ENCODE measurements at regions not wholly inside any gene's neighbourhood (a gene's known extent, or its start where the extent isn't known, plus 50 kb on each side); places are given as distances from the start of the nearest gene placed in this dataset.

DNA sequence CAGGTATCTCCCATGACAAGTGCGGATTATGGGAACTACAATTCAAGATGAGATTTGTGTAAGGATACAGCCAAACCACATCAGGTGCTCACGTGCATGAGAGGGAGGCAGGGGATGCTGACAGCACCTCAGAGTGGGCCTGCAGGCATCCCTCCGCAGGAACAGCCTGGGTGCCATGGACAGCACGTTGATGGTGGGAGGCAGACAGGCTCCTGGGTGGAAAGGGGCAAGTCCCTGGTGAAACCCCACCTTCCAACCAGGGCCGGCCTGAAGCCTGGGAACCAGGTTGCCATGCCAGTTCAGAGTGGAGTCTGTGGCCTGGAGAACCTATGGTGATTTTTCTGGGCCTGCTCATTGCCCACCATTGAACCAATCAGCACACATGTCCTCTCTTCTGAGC lies 1469.6 kb downstream of the PCDH7 start:
- H3K27ac Mint-ChIP-seq (ENCODE audit: unreplicated experiment): no peak overlapping the region
- DNase-seq (ENCODE audit: extremely low spot score, unreplicated experiment): no peak
- peaks cover 8% of the 10 kb centered on the region for H3K4me1 Mint-ChIP-seq (ENCODE audit: unreplicated experiment)
- no peaks in the 10 kb centered on the region for H3K9me3 Mint-ChIP-seq (ENCODE audit: unreplicated experiment)
- H3K4me3 Mint-ChIP-seq (ENCODE audit: unreplicated experiment): no peak overlapping the region
- H3K36me3 Mint-ChIP-seq (ENCODE audit: unreplicated experiment): no peaks in the 10 kb centered on the region
- TF ChIP-seq, protein P1, sequence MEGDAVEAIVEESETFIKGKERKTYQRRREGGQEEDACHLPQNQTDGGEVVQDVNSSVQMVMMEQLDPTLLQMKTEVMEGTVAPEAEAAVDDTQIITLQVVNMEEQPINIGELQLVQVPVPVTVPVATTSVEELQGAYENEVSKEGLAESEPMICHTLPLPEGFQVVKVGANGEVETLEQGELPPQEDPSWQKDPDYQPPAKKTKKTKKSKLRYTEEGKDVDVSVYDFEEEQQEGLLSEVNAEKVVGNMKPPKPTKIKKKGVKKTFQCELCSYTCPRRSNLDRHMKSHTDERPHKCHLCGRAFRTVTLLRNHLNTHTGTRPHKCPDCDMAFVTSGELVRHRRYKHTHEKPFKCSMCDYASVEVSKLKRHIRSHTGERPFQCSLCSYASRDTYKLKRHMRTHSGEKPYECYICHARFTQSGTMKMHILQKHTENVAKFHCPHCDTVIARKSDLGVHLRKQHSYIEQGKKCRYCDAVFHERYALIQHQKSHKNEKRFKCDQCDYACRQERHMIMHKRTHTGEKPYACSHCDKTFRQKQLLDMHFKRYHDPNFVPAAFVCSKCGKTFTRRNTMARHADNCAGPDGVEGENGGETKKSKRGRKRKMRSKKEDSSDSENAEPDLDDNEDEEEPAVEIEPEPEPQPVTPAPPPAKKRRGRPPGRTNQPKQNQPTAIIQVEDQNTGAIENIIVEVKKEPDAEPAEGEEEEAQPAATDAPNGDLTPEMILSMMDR (IDR thresholded peaks at IDR 0.05): no peak
- H3K27me3 Mint-ChIP-seq (ENCODE audit: unreplicated experiment): no peaks in the 10 kb centered on the region

DNA sequence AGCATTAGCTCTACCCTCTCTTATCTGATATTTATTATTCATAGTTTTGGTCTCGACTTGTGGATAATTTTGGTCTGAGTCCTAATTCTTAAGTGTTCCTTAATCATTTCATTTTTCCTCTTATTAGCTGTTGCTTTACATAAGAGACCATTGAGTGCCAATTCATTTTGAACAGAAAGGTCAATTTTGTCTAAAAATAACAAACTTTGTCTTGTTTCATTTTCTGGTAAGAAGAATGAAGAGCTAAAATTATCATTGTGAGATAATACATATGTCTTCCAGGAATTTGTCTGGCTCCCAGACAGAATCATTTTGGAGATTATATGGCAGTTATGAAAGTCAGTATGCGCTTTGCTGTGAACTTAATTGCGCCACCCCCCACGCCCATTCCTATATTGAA lies 1471.8 kb downstream of the PCDH7 start:
- Mint-ChIP-seq H3K27me3 (ENCODE audit: unreplicated experiment) (no peaks in the 10 kb centered on the region), H3K36me3 (ENCODE audit: unreplicated experiment) (no peaks in the 10 kb centered on the region), H3K27ac (ENCODE audit: unreplicated experiment) (no peak overlapping the region), H3K4me1 (ENCODE audit: unreplicated experiment) (peaks cover 8% of the 10 kb centered on the region), H3K9me3 (ENCODE audit: unreplicated experiment) (no peaks in the 10 kb centered on the region), H3K4me3 (ENCODE audit: unreplicated experiment) (no peak overlapping the region)
- no peak for DNase-seq (ENCODE audit: extremely low spot score, unreplicated experiment)
- TF ChIP-seq, protein P1 (IDR thresholded peaks at IDR 0.05): no peak

DNA sequence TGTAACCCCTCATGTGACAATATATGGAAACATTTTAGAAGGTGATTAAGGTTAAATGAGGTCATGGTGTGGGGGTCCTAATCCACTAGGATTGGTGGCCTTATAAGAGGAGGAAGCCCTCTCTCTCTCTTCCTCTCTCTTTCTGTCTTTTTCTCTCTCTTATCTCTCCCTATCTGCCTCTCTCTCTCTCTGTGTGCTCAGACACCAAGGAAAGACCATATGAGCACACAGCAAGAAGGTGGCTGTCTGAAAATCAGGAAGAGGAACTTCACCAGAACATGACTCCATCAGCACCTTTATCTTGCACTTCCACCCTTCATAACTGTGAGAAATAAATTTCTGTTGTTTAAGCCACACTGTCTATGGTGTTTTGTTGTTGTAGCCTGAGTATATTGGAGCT lies 1472.2 kb downstream of the PCDH7 start:
- TF ChIP-seq, protein P1 (IDR thresholded peaks at IDR 0.05): no peak
- H3K9me3 Mint-ChIP-seq (ENCODE audit: unreplicated experiment): no peaks in the 10 kb centered on the region
- peaks cover 8% of the 10 kb centered on the region for H3K4me1 Mint-ChIP-seq (ENCODE audit: unreplicated experiment)
- H3K27me3 Mint-ChIP-seq (ENCODE audit: unreplicated experiment): no peaks in the 10 kb centered on the region
- H3K36me3 Mint-ChIP-seq (ENCODE audit: unreplicated experiment): no peaks in the 10 kb centered on the region
- DNase-seq (ENCODE audit: extremely low spot score, unreplicated experiment): no peak
- H3K27ac Mint-ChIP-seq (ENCODE audit: unreplicated experiment): no peak overlapping the region
- no peak overlapping the region for H3K4me3 Mint-ChIP-seq (ENCODE audit: unreplicated experiment)

DNA sequence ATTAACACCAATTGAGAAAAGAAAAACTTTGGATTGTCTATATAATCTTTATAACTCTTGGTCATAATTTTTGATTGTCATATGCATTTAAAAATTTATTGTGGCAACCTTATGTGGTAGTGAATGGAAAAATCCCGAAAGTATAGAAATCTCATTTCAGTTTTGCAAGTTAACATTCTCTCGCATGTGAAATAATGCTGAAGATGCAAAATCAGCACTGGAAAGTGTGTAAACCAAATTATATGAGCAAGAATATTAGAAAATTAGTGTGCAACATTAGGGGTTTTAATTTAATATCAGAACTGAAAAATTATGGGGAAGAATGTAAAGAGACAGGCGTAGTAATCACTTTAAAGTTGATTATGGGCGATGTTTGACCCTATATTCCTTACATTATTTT lies 1472.8 kb downstream of the PCDH7 start:
- TF ChIP-seq, protein P1 (IDR thresholded peaks at IDR 0.05): no peak
- Mint-ChIP-seq H3K9me3 (ENCODE audit: unreplicated experiment) (no peaks in the 10 kb centered on the region), H3K27me3 (ENCODE audit: unreplicated experiment) (no peaks in the 10 kb centered on the region), H3K36me3 (ENCODE audit: unreplicated experiment) (no peaks in the 10 kb centered on the region), H3K4me1 (ENCODE audit: unreplicated experiment) (peaks cover 8% of the 10 kb centered on the region), H3K4me3 (ENCODE audit: unreplicated experiment) (no peak overlapping the region), H3K27ac (ENCODE audit: unreplicated experiment) (no peak overlapping the region)
- no peak for DNase-seq (ENCODE audit: extremely low spot score, unreplicated experiment)

DNA sequence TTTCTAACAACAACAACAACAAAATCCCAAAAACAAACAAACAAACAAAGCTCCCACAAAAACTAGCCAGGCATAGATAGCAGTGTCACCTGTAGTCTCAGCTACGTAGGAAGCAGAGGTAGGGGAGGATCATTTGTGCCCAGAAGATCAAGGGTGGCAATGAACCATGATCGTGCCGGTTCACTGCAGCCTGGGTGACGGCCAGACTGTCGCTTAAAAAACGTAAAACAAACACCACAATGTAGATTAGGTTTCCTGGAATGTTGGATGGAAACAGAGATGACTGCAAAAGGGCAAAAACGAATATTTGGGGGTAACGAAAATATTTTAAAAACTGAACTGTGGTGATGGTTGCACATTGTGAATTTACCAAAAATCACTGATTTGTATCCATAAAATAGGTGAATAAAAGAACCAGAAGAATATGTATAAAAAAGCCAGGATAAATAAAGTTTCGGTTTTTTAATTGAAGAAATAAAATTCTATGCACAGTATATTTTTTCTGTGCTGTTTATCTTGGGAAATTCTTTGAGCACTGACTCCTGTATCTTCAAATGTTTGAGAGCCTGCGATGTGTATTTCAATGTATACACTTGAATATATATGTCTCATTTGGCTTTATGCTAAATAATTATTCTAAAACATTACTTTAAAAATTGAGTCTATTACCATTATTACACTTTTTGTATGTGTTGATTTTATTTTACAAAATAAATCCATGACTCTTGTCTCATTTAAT lies 1477.0 kb downstream of the PCDH7 start:
- Mint-ChIP-seq H3K4me1 (ENCODE audit: unreplicated experiment) (peaks cover 4% of the 10 kb centered on the region), H3K9me3 (ENCODE audit: unreplicated experiment) (no peaks in the 10 kb centered on the region), H3K27ac (ENCODE audit: unreplicated experiment) (no peak overlapping the region), H3K27me3 (ENCODE audit: unreplicated experiment) (no peaks in the 10 kb centered on the region), H3K4me3 (ENCODE audit: unreplicated experiment) (no peak overlapping the region), H3K36me3 (ENCODE audit: unreplicated experiment) (no peaks in the 10 kb centered on the region)
- TF ChIP-seq, protein P1 (IDR thresholded peaks at IDR 0.05): no peak
- DNase-seq (ENCODE audit: extremely low spot score, unreplicated experiment): no peak
